ENCODE measurements at regions not wholly inside any gene's neighbourhood (a gene's known extent, or its start where the extent isn't known, plus 50 kb on each side); places are given as distances from the start of the nearest gene placed in this dataset.

DNA sequence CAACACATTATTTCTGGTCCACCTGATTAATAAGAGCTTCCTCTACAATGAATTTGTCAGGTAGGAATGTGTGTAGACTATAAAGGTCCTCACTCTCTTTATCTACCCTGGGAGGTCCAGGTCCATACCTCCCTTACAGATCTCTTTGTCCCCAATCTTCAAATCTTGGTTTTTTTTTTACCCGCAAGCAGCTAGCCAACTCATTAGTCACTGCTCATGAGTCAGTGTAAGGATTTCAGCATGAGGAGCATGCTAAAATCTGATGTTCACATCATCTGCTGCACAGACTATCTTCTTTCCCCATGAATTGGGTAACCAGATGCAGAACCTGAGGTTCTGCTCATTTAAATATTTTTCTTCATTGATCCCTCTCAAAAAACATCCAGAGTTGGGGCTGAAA is 397.0 kb upstream of the ISX start:
- TF ChIP-seq EZH2phosphoT487 (IDR thresholded peaks at IDR 0.05), result no peak
- TF ChIP-seq, protein P1, sequence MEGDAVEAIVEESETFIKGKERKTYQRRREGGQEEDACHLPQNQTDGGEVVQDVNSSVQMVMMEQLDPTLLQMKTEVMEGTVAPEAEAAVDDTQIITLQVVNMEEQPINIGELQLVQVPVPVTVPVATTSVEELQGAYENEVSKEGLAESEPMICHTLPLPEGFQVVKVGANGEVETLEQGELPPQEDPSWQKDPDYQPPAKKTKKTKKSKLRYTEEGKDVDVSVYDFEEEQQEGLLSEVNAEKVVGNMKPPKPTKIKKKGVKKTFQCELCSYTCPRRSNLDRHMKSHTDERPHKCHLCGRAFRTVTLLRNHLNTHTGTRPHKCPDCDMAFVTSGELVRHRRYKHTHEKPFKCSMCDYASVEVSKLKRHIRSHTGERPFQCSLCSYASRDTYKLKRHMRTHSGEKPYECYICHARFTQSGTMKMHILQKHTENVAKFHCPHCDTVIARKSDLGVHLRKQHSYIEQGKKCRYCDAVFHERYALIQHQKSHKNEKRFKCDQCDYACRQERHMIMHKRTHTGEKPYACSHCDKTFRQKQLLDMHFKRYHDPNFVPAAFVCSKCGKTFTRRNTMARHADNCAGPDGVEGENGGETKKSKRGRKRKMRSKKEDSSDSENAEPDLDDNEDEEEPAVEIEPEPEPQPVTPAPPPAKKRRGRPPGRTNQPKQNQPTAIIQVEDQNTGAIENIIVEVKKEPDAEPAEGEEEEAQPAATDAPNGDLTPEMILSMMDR (IDR thresholded peaks at IDR 0.05), result no peak
